GM18508 (cell line): ENCODE measurements at regions not wholly inside any gene's neighbourhood (a gene's known extent, or its start where the extent isn't known, plus 50 kb on each side); places are given as distances from the start of the nearest gene placed in this dataset.
"Not testable (repeated sequence)": the region's sequence is repeated elsewhere in the genome, so short reads cannot be mapped to it uniquely, and the experiment has no call there.

Source experiments
- ATAC-seq: cut with Tn5 transposase; IDR thresholded peaks from one replicate; pipeline ENCODE4 v1.9.1; 2021; ENCODE audit warnings: moderate number of reproducible peaks; ENCODE audit not compliant: insufficient read depth, unreplicated experiment

- ATAC-seq, result no peak
Observed at GRCh38 chr3:7978087-7978422, 523.6 kb upstream of the LMCD1 start.

DNA sequence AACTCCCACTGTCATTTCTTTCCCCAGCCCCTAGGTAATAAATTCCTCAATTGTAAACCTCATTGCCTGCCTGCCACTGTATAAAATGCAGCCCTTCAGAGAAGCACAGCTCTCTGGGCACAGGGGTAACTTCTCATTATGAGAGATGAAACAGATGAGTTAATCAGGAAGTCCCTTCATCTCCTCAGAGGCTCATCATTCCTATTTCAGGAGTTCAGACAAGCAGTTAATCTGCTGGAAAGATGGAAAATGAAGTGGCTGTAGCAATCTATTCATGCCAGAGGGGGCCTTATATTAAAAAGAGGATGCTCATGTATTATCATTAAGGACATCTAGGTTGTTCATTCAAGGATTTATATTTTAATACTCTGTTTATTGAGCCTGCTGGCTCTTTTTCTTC, 519.5 kb upstream of the LMCD1 start:
- ATAC-seq, result no peak

DNA sequence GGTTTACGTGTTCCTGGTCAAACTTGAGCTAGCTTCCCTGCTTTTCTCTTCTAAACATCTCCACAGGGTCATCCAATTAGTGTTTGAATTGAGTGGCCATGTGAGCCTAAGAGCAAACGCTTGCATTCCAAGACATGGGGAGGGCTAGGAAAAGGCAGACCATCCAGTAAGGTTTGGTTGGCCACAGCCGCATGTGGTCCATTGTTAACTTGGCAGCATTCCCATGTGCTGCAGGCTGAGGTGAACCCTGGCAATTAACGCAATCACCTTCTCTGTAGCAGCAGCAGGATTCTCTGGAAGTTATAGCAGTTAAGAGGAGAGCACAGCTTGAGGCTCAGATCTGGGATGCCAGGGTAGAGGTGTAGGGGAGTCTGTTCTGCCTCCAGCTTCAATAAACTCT, 502.2 kb upstream of the LMCD1 start:
- no peak for ATAC-seq

- no peak for ATAC-seq
Observed at GRCh38 chr3:8001307-8001706, 500.3 kb upstream of the LMCD1 start.

GRCh38 chr3:8001712-8002111, 499.9 kb upstream of the LMCD1 start:
- no peak for ATAC-seq

DNA sequence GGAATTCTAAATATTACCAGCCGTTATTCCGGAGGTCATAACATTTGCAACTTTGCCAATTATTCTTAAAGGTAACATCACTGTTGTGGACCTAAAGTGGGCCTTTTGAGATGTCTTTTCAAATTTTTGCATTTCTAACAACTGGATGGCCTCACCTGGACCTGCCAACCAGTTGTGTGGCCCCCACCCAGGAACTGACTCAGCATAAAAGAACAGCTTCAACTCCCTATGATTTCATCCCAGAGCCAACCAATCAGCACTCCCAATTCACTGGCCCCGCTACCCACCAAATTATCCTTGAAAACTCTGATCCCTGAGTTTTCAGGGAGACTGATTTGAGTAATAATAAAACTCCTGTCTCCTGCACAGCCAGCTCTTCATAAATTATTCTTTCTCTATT, 489.7 kb upstream of the LMCD1 start:
- no peak for ATAC-seq

DNA sequence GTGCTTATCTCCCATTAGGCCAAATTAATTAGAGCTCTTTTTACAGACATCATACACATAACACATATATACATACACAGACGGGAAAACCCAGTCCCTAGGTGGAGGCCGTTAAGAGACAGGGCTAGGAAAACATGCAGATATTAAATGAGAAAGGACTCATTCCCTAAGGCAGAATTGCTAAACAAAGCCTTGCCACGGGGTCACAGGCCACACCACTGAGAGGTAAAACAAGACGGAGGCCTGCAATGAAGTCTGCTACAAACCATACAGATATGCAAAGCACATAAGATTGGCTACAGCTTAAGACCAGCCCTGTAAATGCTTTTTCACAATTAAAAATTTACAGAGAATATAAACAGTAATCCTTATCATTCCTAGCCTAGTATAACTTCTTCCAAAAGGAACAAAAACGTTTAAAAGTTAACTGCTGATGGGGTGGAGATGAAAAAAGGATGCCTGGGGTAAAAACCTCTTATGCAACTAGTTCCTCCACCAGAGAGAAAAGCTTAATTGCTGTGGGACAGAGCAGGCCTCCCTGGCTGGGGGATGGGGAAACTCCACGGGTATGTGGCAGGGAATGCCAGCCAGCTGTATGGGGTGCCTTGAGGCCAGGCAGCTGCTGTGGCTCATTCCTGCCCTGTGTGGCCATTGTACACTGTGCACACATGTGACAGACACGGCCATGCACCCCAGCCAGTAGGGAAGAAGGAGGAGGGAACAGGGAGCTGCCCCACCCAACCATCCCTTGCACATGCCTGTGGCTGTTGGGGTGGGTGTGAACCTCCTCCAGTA, 481.4 kb upstream of the LMCD1 start:
- no peak for ATAC-seq

DNA sequence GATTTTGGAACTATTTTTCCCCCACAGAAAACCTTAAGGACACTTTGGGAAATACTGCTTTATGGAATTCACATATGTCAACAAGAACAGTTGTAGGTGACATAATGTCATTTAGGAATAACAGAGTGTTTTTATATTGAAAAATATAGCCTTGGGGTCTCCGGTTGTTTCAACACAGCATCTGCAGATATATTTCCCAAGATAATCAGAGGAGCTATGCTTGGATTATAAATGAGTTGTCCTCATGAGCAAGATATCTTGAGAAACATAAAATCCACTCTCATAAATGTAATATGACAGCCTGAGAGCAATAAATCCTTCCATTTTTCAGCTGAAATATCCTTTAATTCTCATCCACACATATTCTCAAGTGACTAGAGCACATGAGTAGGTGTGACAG, 473.7 kb upstream of the LMCD1 start:
- no peak for ATAC-seq

DNA sequence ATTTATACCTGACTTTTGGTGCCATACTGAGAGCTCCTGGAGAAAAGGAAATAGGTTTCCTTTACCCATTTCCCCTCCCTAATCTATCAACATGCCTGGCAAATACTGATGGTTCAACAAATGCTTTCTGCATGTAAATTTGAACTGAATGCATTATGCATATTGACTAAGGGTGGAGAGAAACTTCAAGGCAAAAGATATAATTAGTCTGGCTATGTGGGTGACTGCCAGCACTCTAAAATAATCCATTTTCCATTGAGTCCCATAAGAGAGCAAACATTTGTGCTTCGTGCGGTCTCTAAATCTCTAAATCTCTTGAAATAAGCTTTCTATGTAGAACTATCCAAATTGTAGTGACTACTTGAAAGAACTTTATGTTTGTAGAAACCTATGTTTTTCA, 451.3 kb upstream of the LMCD1 start:
- no peak for ATAC-seq

- no peak for ATAC-seq
Observed at GRCh38 chr3:8052659-8053058, 449.0 kb upstream of the LMCD1 start.

- ATAC-seq, result not testable (repeated sequence)
Observed at GRCh38 chr3:8068135-8068534, 433.5 kb upstream of the LMCD1 start.

DNA sequence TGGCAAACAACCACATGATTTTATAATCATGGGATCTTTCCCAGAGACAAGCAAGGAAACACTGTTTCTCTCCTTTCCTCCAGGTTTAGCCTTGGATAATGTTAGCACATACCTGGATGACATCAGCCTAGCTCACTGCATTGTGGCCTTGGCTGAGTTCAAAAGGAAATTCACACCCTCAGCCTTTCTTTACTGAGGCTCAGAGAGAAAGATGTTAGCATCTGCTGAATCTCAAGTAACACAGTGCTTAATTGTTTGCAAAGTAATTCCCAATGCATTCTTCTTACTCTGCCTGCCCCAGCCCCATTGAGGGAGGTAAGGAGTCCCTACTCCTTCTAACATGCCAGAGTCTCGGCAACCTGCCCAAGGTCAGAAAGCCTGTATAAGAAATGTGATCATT, 432.2 kb upstream of the LMCD1 start:
- ATAC-seq, result no peak

DNA sequence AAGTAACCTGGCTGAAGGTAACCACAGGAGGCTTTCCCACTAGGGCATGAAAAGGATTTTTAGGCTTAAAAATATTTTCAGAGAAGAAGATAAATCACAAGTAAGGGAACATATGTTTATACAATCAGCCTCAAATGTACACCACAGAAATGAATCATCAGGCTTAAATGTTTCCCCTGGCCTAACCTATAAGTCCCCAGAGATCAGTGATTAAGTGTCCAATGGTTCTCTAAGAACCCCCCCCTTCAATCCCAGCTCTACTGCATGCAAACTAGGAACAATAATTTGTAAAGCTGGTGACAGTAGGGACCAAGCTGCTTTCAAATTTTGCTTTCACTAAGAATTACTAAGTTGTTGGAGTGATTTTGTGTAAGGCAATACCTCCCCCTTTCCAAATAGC, 431.6 kb upstream of the LMCD1 start:
- no peak for ATAC-seq

GRCh38 chr3:8074740-8075139, 426.9 kb upstream of the LMCD1 start:
- ATAC-seq, result not testable (repeated sequence)

DNA sequence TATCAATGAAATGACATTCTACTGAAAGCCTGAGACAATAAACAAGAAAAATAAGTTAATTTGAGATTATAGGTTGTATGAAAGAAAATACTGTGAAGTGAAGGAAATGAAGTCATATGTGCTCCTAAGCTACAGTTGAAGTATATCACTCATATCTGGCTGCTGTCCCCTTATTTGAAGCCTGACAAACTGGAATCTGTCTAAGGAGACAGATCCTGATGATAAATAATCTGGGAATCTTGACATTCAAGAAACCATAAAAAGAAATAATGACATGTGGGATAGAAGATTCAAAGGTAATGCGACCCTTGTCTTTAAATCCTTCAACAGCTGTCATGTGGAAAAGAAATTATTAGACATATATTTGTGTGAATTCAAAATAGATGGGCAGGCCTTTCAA, 424.5 kb upstream of the LMCD1 start:
- no peak for ATAC-seq

DNA sequence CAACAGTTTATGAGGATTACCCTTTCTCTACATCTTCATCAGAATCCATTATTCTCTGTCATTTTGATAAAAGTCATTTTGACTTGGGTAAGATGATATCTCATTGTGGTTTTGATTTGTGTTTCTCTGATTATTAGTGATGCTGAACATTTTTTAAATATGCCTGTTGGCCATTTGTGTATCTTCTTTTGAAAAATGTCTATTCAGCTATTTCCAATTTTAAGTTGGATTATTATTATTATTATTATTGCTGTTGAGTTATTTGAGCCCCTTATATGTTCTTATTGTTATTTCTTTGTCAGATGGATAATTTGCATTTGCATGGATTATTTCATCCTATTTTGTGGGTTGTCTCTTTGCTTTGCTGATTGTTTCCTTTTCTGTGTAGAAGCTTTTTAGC, 421.2 kb upstream of the LMCD1 start:
- no peak for ATAC-seq

GRCh38 chr3:8085498-8085897, 416.1 kb upstream of the LMCD1 start:
- ATAC-seq, result no peak

DNA sequence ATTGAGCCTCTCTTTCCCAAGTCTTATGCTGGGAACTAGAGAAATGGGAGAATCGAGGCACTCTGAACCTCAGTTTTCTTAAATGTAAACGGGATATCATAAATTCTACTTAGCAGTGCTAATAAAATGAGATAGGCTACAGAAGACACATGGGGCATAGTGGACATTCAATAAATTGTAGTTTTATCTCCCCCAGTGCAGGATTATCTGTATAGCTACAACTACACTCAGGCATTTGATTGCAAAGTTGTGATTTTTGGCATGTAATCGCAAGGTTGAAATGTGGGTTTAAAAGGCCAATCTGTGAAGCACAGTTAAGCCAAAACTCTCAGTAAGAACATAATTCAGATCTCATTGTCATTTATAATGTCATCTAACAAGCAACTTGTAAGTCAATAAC, 413.7 kb upstream of the LMCD1 start:
- no peak for ATAC-seq

DNA sequence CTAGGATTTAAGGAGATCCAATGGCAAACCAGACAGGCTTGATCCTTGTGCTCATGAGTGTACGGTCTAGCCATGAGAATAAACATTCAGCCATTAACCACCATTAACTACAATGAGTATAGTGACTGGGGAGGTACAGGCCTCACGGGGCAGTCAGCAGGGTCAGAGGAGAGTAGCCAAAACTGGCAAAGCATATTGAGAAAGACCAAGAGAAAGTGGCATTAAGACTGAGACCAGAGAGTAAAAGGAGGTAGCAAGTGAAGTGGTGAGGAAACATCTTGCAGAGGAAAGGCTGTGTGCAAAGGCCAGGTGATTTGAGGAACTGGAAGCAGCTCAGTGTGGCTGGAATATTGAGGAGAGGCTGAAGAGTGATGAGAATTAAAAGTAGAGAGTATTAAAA, 407.2 kb upstream of the LMCD1 start:
- ATAC-seq, result no peak

- no peak for ATAC-seq
Observed at GRCh38 chr3:8095724-8096123, 405.9 kb upstream of the LMCD1 start.

- no peak for ATAC-seq
Observed at GRCh38 chr3:8097690-8098089, 403.9 kb upstream of the LMCD1 start.

DNA sequence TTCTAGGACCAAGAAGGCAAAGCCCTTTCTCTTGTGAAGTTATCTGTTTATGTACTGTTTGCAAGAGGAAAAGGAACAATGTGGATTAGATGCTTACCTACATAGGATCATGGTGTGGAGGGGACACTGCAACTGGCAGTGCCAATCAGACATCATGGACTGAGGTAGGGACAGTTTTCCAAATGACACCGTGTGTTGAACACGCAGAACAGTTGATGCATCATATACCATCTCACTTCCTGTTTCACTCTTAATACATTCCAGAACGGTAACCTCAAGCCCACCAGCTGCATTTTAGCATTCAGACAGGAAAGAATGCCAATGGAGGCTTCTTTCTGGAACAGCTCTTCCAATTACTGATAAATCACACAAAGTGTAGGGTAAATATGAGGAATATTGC, 397.7 kb upstream of the LMCD1 start:
- ATAC-seq, result peak; percentile 59

DNA sequence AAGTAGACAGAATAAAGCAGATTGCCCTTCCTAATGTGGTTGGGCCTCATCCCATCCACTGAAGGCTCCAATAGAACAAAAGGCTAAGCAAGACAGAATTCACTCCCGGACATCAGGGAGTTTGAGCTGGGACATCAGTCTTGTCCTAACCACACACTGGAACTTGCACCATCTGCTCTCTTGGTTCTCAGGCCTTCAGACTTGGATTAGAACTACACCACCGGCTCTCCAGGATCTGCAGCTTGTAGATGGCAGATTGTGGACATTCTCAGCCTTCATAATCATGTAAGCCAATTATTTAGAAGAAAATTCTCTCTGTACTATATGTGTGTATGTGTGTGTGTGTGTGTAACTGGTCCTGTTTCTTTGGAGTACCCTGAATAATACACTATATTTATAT, 394.7 kb upstream of the LMCD1 start:
- no peak for ATAC-seq
